ENCODE measurements at regions not wholly inside any gene's neighbourhood (a gene's known extent, or its start where the extent isn't known, plus 50 kb on each side); places are given as distances from the start of the nearest gene placed in this dataset.
"Not testable (repeated sequence)": the region's sequence is repeated elsewhere in the genome, so short reads cannot be mapped to it uniquely, and the experiment has no call there.

GRCh38 chr4:33465565-33465964 lies 2745.4 kb downstream of the PCDH7 start:
- no peak for DNase-seq

DNA sequence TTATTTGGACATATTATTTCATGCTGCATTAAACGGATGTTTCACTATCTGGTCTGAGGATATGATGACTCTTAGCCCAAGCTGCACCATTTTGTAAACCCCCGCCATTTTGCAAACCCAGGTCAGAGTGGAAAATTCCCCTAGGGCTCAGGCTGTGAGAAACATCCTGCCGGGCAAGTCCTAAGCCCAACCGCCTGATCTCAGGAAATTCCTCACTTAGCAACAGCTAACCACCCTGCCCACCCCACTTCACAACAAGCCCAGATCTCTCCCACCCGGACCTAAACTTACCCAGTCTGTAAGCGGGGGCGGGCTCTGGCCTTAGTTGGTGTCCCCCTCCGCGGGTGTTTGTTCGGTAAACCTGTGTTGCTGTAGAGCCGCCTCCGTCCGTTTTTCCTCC lies 2747.1 kb downstream of the PCDH7 start:
- no peak for DNase-seq

GRCh38 chr4:33470805-33471204 lies 2750.6 kb downstream of the PCDH7 start:
- DNase-seq = no peak

DNA sequence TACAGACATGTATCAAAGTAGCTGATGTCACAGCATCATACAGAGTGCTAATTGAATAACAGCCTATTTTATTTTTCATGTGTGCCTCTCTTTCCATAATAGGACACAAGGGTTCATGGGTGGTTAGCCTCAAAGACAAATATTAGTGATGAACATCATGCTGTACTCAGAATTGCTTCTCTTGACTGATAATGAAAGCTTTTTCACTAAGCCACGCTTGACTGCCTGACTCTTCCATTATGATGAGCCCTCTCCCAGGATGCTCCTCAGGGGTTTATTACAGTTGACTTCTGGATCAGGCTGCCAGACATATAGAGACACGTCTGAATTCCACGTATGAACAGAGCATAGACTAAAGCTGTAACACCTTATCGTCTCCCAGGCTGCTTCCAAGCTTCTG lies 2757.5 kb downstream of the PCDH7 start:
- no peak for DNase-seq

DNA sequence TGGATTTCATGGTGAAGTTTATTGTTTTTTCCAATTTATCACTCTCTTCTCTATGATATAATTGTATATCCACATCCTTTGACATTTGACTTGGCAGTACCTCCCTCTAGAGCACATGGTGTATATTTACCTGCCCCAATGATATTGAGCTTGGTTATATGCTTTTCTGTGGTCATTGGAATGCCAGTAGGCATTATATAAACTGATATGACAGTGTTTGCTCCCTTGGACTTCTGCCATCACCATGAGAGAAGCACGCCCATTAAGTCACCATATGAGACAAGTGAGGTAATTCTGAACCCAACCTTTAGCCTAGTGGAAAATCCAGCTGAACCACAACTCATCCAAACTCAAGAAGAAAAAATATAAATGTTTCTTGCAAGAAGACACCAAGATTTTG lies 2761.5 kb downstream of the ARAP2 start:
- DNase-seq = no peak

GRCh38 chr4:33485111-33485510 lies 2759.2 kb downstream of the ARAP2 start:
- no peak for DNase-seq

DNA sequence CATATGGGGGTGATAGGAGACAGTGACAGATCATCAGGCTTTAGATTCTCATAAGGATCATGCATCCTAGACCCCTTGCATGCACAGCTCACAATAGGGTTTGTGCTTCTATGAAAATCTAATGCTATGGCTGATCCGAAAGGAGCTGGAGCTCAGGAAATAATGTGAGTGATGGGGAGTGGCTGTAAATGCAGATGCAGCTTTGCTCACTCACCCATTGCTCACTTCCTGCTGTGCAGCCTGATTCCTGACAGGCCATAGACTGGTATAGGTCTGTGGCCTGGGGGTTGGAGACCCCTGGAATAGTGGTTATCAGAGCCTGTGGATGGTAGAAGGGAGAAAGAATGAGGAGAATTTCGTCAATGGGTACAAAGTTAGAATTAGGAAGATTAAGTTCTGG lies 2751.1 kb downstream of the ARAP2 start:
- DNase-seq = no peak

- DNase-seq = peak; percentile 21
These were observed 2750.2 kb downstream of the ARAP2 start for GRCh38 chr4:33494150-33494549.

DNA sequence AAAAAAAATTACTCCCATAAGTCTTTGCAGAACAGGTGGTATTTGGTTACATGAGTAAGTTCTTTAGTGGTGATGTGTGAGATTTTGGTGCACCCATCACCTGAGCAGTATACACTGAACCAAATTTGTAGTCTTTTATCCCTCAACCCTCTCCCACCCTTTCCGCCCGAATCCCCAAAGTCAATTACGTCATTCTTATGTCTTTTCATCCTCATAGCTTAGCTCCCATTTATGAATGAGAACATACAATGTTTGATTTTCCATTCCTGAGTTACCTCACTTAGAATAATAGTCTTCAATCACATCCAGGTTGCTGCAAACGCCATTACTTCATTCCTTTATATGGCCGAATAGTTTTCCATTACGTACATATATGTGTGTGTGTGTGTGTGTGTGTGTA lies 2742.7 kb downstream of the ARAP2 start:
- not testable (repeated sequence) for DNase-seq

- no peak for DNase-seq
These were observed 2731.9 kb downstream of the ARAP2 start for GRCh38 chr4:33512397-33512796.

GRCh38 chr4:33518856-33519255 lies 2725.5 kb downstream of the ARAP2 start:
- DNase-seq = no peak

GRCh38 chr4:33532821-33533220 lies 2711.5 kb downstream of the ARAP2 start:
- DNase-seq = no peak

GRCh38 chr4:33536898-33537297 lies 2707.4 kb downstream of the ARAP2 start:
- DNase-seq = peak; percentile 5

DNA sequence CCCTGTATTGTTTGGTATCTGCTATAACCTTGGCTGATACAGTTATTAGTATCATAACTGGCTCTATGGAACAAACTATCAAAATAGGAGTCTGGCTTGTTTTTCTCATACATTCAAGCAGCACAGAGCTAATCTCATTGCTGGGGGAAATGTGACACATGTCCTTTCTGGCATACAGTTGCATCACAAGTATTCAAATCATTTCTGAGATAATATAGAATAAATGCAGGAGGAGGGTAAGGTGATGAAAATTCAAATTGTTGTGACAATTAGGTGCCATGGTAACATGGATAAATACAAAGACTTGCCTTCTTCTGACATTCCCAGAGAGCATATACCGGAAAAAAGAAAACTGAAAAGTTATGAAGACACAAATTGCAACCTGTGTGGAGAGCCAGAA lies 2706.8 kb downstream of the ARAP2 start:
- no peak for DNase-seq

- DNase-seq = no peak
These were observed 2700.3 kb downstream of the ARAP2 start for GRCh38 chr4:33543941-33544450.

GRCh38 chr4:33551244-33551643 lies 2693.1 kb downstream of the ARAP2 start:
- DNase-seq = no peak

DNA sequence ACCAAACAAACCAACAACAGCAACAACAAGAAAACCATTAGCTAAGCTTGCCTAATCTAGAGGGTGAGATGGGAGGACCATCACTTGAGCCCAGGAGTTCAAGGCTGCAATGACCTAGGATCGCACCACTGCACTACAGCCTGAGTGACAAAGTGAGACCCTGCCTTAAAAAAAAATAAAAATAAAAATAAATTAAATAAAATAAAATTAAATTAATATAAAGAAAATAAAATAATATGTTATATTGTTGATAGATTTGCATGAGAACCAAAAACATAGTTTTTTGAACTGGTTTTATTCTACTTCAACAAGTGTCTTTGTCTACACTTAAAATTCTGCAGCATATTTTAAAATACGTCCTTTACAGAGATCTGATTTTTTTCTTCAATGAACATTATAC lies 2683.1 kb downstream of the ARAP2 start:
- no peak for DNase-seq

GRCh38 chr4:33566649-33567048 lies 2677.7 kb downstream of the ARAP2 start:
- DNase-seq = peak; percentile 0

GRCh38 chr4:33577791-33578190 lies 2666.5 kb downstream of the ARAP2 start:
- no peak for DNase-seq

GRCh38 chr4:33579951-33580350 lies 2664.4 kb downstream of the ARAP2 start:
- DNase-seq = no peak

DNA sequence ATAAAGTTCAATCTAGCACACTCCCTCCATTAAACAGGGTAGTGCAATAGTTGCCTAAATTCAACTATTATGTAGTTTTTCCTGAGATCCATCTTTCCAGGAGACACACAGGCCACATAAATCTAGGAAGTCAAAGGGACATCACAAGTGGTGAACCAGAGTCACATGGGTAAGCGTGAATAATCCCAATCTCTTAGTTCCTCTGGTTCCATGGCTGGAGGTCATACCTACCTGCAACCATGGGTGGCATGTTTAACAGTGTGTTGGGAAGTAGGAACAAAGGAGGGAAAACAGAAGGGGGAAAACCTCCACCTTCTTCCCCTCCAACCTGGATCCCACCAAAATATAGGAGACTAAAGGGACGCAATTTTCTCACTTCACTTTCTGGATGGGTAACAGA lies 2651.6 kb downstream of the ARAP2 start:
- DNase-seq = no peak

- DNase-seq = no peak
These were observed 2637.4 kb downstream of the ARAP2 start for GRCh38 chr4:33606951-33607350.

DNA sequence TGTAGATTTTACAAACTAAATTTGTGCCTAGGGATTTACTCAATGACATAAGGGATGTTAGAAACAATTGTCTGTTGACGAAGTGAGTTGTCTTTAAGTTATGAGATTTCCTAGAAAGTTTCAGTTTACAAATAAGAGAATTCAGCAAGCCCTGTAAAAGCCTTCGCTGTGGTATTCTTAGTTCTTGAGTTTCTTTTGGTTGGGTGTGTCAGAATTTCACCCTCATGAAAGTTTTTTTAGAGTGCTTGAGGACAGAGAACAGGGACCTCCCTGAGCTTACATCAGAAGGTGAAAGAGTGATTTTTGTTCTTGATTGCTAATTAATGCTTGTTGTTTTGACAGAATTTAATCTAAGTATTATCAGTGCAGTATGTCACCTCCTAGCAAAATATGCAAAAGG lies 2628.2 kb downstream of the ARAP2 start:
- no peak for DNase-seq

DNA sequence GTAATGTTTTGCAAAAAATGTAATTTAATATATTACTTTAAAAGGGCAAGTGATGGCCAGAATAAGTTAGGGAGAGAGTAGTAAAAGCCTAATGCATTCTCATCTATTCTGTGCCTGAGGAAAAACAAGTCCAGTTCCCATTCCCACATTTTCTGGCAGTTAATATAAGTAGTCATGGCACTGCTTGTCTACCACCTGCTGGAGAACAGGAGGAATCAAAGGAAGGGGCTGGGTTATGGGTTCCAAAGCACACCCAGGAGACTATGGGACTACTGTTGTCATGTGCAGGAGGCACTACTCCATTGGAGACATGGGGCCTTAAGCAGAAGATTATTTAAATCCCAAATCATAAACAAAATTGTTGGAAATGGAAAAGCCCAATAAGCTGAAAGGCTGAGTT lies 2618.6 kb downstream of the ARAP2 start:
- DNase-seq = peak; percentile 32

GRCh38 chr4:33626221-33626620 lies 2618.1 kb downstream of the ARAP2 start:
- DNase-seq = no peak

DNA sequence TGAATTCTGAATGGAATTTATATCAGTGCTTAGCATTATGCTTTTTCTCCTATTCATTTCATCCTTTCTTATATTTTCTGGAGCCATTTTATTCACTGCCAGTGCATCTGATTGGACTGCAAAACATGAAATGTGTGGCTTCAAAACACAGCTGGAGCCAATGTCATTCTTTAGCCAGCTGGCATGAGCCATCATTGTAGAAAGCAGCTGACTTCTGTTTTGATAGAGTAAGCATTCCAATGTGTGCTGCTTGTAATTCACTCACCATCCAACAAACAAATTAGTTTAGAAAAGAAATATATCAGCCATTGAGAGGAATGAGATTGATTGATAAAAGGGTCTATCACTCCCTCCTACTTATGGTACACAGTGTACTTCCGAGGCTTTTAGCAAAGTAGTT lies 2616.0 kb downstream of the ARAP2 start:
- DNase-seq = no peak
